ENCODE measurements at regions not wholly inside any gene's neighbourhood (a gene's known extent, or its start where the extent isn't known, plus 50 kb on each side); places are given as distances from the start of the nearest gene placed in this dataset.
"Not testable (repeated sequence)": the region's sequence is repeated elsewhere in the genome, so short reads cannot be mapped to it uniquely, and the experiment has no call there.

- no peak for DNase-seq (ENCODE audit: low read depth, low spot score)
Observed at GRCh38 chr1:233790121-233790520, 114.4 kb upstream of the SLC35F3 start.

GRCh38 chr1:233790662-233791371, 113.7 kb upstream of the SLC35F3 start:
- DNase-seq (ENCODE audit: low read depth, low spot score) = peak; percentile 75

DNA sequence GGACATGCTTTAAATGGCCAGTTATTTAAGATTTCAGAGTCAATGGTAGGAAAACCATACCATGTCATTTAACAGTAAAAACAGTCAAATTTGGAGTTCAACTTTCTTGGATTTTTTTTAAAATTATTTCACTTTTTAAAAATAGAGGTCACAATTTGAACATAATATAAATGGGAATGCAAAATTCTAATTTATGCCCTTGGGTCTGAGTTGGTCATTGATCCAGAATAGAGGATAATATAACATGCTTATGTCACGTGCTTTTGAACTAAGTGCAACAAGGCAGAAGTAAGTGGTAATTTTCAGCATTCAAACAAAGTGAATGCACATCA, 113.1 kb upstream of the SLC35F3 start:
- DNase-seq (ENCODE audit: low read depth, low spot score) = no peak

GRCh38 chr1:233791721-233792120, 112.8 kb upstream of the SLC35F3 start:
- no peak for DNase-seq (ENCODE audit: low read depth, low spot score)

GRCh38 chr1:233794863-233795262, 109.6 kb upstream of the SLC35F3 start:
- no peak for DNase-seq (ENCODE audit: low read depth, low spot score)

GRCh38 chr1:233796146-233796783, 108.2 kb upstream of the SLC35F3 start:
- peak; percentile 10 for DNase-seq (ENCODE audit: low read depth, low spot score)

- DNase-seq (ENCODE audit: low read depth, low spot score) = no peak
Observed at GRCh38 chr1:233802611-233803010, 101.9 kb upstream of the SLC35F3 start.

DNA sequence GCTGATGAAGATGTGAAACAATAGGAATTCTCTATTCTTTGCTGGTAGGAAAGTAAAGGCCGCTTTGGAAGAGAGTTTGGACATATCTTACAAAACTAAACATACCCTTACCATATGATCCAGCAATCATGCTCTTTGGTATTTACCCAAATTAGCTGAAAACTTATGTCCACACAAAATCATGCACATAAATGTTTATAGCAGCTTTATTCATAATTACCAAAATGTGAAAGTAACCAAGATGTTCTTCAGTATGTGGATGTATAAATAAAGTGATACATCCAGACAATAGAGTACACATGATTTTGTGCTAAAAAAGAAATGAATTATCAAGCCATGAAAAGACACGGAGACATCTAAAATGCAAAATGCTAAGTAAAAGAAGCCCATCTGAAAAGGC, 98.7 kb upstream of the SLC35F3 start:
- DNase-seq (ENCODE audit: low read depth, low spot score) = no peak

DNA sequence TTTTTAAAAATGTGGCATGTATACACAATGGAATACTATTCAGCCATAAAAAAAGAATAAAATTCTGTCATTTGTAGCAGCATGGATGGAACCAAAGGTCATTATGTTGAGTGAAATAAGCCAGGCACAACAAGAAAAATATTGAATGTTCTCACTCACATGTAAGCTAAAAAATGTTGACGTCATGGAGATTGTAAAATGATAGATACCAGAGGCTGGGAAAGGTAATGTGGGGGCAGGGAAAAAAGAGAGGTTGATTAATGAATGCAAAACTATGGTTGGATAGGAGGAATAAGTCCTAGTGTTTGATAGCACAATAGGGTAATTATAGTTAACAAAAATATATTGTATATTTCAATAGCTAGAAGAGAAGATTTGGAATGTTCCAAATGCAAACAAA, 89.1 kb upstream of the SLC35F3 start:
- DNase-seq (ENCODE audit: low read depth, low spot score) = no peak

- no peak for DNase-seq (ENCODE audit: low read depth, low spot score)
Observed at GRCh38 chr1:233815865-233816264, 88.6 kb upstream of the SLC35F3 start.

DNA sequence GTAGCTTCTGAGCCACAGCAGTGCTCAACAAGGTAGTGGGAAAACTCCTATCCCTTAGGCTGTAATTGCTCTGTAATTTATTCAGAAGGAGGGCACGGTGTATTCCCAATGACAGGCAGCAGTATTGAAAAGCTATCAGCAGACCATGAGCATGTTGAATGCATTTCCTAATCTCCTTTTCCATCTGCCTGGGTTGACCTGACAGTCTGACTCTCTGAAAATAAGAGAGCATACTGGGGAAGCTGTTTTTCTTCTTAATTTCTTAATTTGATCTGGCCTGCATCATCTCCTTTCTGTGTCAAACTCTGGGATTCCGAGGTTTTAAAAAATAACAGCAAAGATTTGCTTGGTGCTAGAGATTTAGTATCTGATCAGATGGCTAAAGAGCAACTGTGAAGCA, 88.1 kb upstream of the SLC35F3 start:
- DNase-seq (ENCODE audit: low read depth, low spot score) = no peak

GRCh38 chr1:233819042-233819441, 85.4 kb upstream of the SLC35F3 start:
- no peak for DNase-seq (ENCODE audit: low read depth, low spot score)

- DNase-seq (ENCODE audit: low read depth, low spot score) = not testable (repeated sequence)
Observed at GRCh38 chr1:233824179-233824578, 80.3 kb upstream of the SLC35F3 start.

DNA sequence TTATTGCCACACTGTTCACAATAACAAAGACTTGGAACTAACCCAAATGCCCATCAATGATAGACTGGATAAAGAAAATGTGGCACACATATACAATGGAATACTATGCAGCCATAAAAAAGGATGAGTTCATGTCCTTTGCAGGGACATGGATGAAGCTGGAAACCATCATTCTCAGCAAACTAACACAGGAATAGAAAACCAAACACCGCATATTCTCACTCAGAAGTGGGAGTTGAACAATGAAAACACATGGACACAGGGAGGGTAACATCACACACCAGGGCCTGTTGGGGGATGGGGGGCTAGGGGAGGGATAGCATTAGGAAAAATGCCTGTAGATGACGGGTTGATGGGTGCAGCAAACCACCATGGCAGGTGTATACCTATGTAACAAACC, 76.5 kb upstream of the SLC35F3 start:
- DNase-seq (ENCODE audit: low read depth, low spot score) = not testable (repeated sequence)

DNA sequence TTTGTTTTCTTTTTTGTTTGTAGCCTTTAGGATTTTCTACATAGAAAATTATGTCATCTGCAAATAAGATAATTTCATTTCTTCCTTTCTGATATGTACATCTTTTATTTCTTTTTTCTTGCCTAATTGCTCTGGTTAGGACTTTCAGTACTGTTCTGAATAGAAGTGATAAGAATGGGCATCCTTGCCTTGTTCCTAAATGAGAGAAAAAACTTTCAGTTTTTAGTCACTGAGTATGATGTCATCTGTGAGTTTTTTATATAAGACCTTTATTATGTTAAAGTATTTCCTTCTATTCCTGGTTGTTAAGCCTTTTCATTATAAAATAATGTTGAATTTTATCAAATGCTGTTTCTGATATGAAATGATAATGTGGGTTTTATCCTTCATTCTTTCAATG, 76.0 kb upstream of the SLC35F3 start:
- DNase-seq (ENCODE audit: low read depth, low spot score) = no peak

- no peak for DNase-seq (ENCODE audit: low read depth, low spot score)
Observed at GRCh38 chr1:233834609-233835008, 69.9 kb upstream of the SLC35F3 start.

GRCh38 chr1:233838207-233838606, 66.3 kb upstream of the SLC35F3 start:
- not testable (repeated sequence) for DNase-seq (ENCODE audit: low read depth, low spot score)

GRCh38 chr1:233843525-233844204, 60.8 kb upstream of the SLC35F3 start:
- peak; percentile 51 for DNase-seq (ENCODE audit: low read depth, low spot score)

DNA sequence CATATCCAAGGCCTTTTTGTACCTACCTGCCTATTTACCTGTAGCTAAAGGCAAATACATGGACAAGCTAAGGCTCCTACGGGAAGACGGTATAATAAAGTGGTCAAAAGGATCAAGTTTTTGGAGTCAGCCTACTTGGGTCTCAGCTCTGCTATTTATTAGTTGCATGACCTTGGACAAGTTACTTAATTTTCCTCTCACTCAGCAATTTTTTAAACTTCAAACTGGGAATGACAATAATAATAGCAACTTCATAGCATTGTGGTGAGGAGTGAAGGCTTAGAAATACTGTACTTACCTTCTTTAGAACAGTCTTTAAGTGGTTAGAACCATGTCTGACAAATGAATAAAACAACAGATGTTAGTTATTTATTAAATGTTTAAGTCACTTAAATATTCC, 60.2 kb upstream of the SLC35F3 start:
- no peak for DNase-seq (ENCODE audit: low read depth, low spot score)

- DNase-seq (ENCODE audit: low read depth, low spot score) = peak; percentile 36
Observed at GRCh38 chr1:233844692-233845091, 59.8 kb upstream of the SLC35F3 start.
